GM12878 (cell line): ENCODE measurements at regions not wholly inside any gene's neighbourhood (a gene's known extent, or its start where the extent isn't known, plus 50 kb on each side); places are given as distances from the start of the nearest gene placed in this dataset.

Source experiments
- BMI1 ChIP-seq: fragments of 450-650 bp; IDR thresholded peaks from 2 replicates; pipeline ENCODE4 v1.6.1; 2016; ENCODE audit warnings: mild to moderate bottlenecking, moderate library complexity, borderline replicate concordance
- KDM1A ChIP-seq: fragments of 200-600 bp; sonication (generic); IDR thresholded peaks from 2 replicates; pipeline ENCODE4 v1.6.1; 2016; ENCODE audit warnings: borderline replicate concordance

DNA sequence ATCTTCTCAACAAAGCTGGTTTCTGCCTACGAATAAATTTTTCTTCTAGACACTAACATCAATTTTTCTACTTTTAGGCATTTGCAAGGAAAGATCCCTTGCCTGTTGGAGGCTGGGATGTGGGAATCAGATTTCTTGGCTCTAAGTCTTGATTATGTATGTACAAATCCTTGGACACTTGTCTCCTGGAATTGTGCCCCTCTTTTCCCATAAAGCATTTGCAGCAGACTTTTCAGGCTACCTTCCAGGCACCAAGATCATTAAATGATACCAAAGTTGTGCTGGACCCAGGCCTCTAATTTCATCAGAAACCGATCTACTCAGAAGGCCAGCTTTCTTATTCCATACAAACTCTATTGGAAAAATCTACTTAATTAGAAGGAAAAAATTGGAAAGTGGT, 339.5 kb upstream of the DIPK2B start:
- TF ChIP-seq KDM1A (no peak), BMI1 (no peak)
